ENCODE measurements at regions not wholly inside any gene's neighbourhood (a gene's known extent, or its start where the extent isn't known, plus 50 kb on each side); places are given as distances from the start of the nearest gene placed in this dataset.

DNA sequence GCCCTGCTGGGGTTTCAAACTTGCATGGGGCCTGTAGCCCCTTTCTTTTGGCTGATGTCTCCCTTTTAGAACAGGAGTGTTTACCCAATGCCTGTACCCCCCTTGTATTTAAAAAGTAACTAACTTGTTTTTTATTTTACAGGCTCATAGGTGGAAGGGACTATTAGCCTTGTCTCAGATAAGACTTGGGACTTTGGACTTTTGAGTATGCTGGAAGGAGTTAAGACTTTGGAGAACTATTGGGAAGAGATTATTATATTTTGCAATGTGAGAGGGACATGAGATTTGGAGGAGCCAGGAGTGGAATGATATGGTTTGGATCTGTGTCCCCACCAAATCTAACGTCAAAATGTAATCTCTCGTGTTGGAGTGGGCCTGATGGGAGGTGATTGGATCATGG is 314.9 kb upstream of the SP8 start:
- TF ChIP-seq CREB1 (IDR thresholded peaks at IDR 0.05; ENCODE audit: low read depth), result no peak
- no peak for TF ChIP-seq EP300 (IDR thresholded peaks at IDR 0.05; ENCODE audit: borderline replicate concordance)
- TF ChIP-seq TAF1 (IDR thresholded peaks at IDR 0.05; ENCODE audit: low read depth), result no peak
- no peak for TF ChIP-seq TEAD4 (IDR thresholded peaks at IDR 0.05)
- TF ChIP-seq ZBTB7A (IDR thresholded peaks at IDR 0.05; ENCODE audit: low read depth), result no peak
- TF ChIP-seq NFIC (IDR thresholded peaks at IDR 0.05), result no peak
- no peak for TF ChIP-seq YY1 (IDR thresholded peaks at IDR 0.05; ENCODE audit: low read depth)
- TF ChIP-seq CEBPB (IDR thresholded peaks at IDR 0.05), result no peak
- no peak for TF ChIP-seq REST (IDR thresholded peaks at IDR 0.05; ENCODE audit: low read depth)
- no peak for TF ChIP-seq TCF12 (IDR thresholded peaks at IDR 0.05; ENCODE audit: low read depth)
- no peak for TF ChIP-seq FOXM1 (IDR thresholded peaks at IDR 0.05; ENCODE audit: borderline replicate concordance, low read depth)

- TF ChIP-seq CREB1 (IDR thresholded peaks at IDR 0.05; ENCODE audit: low read depth), result no peak
- no peak for TF ChIP-seq TCF12 (IDR thresholded peaks at IDR 0.05; ENCODE audit: low read depth)
- TF ChIP-seq TAF1 (IDR thresholded peaks at IDR 0.05; ENCODE audit: low read depth), result no peak
- no peak for TF ChIP-seq ZBTB7A (IDR thresholded peaks at IDR 0.05; ENCODE audit: low read depth)
- TF ChIP-seq USF1 (IDR thresholded peaks at IDR 0.05), result no peak
- TF ChIP-seq, protein P1, sequence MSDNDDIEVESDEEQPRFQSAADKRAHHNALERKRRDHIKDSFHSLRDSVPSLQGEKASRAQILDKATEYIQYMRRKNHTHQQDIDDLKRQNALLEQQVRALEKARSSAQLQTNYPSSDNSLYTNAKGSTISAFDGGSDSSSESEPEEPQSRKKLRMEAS (IDR thresholded peaks at IDR 0.05), result no peak
- no peak for TF ChIP-seq TEAD4 (IDR thresholded peaks at IDR 0.05)
- TF ChIP-seq CEBPB (IDR thresholded peaks at IDR 0.05), result no peak
- TF ChIP-seq REST (IDR thresholded peaks at IDR 0.05; ENCODE audit: low read depth), result no peak
- TF ChIP-seq NFIC (IDR thresholded peaks at IDR 0.05), result no peak
- no peak for TF ChIP-seq YY1 (IDR thresholded peaks at IDR 0.05; ENCODE audit: low read depth)
- no peak for TF ChIP-seq EGR1 (IDR thresholded peaks at IDR 0.05)
- no peak for TF ChIP-seq FOXM1 (IDR thresholded peaks at IDR 0.05; ENCODE audit: borderline replicate concordance, low read depth)
Observed at GRCh38 chr7:21103426-21104123, 316.9 kb upstream of the SP8 start.

- TF ChIP-seq TCF12 (IDR thresholded peaks at IDR 0.05; ENCODE audit: low read depth) (no peak), EGR1 (IDR thresholded peaks at IDR 0.05) (no peak), ZBTB7A (IDR thresholded peaks at IDR 0.05; ENCODE audit: low read depth) (no peak), NFIC (IDR thresholded peaks at IDR 0.05) (no peak), TEAD4 (IDR thresholded peaks at IDR 0.05) (no peak), RAD21 (IDR thresholded peaks at IDR 0.05; ENCODE audit: low read depth) (no peak), USF1 (IDR thresholded peaks at IDR 0.05) (no peak), YY1 (IDR thresholded peaks at IDR 0.05; ENCODE audit: low read depth) (no peak), TAF1 (IDR thresholded peaks at IDR 0.05; ENCODE audit: low read depth) (no peak), CREB1 (IDR thresholded peaks at IDR 0.05; ENCODE audit: low read depth) (no peak), REST (IDR thresholded peaks at IDR 0.05; ENCODE audit: low read depth) (no peak), CEBPB (IDR thresholded peaks at IDR 0.05) (no peak), FOXM1 (IDR thresholded peaks at IDR 0.05; ENCODE audit: borderline replicate concordance, low read depth) (no peak), EP300 (IDR thresholded peaks at IDR 0.05; ENCODE audit: borderline replicate concordance) (no peak)
- TF ChIP-seq, protein P1 (IDR thresholded peaks at IDR 0.05), result no peak
Observed at GRCh38 chr7:21104124-21104500, 317.4 kb upstream of the SP8 start.

DNA sequence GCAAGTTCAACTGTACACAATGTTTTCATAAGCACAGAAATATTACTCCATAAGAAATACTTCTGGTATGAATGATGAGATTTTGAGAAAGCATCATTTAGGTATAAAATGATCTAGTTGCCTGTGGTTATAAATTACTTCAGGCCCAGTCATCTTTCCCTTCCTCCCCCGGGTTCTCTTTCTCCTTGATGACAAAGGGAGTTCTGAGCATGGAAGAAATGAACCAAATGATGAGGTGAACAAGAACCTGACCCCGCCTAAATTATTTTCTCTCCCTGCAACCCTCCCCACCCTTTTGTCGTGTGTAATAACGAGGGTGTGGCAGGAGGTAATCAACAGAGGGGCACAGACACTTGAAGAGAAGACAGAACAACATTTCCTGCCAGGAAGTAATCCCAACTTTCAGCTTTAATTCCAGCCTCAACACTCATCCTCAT is 319.6 kb upstream of the SP8 start:
- TF ChIP-seq CREB1 (IDR thresholded peaks at IDR 0.05; ENCODE audit: low read depth) (no peak), TCF12 (IDR thresholded peaks at IDR 0.05; ENCODE audit: low read depth) (no peak), REST (IDR thresholded peaks at IDR 0.05; ENCODE audit: low read depth) (no peak), EGR1 (IDR thresholded peaks at IDR 0.05) (no peak), EP300 (IDR thresholded peaks at IDR 0.05; ENCODE audit: borderline replicate concordance) (no peak), FOXM1 (IDR thresholded peaks at IDR 0.05; ENCODE audit: borderline replicate concordance, low read depth) (no peak), USF1 (IDR thresholded peaks at IDR 0.05) (no peak), TEAD4 (IDR thresholded peaks at IDR 0.05) (no peak), CEBPB (IDR thresholded peaks at IDR 0.05) (no peak), ZBTB7A (IDR thresholded peaks at IDR 0.05; ENCODE audit: low read depth) (no peak), YY1 (IDR thresholded peaks at IDR 0.05; ENCODE audit: low read depth) (no peak)
- TF ChIP-seq, protein P1 (IDR thresholded peaks at IDR 0.05), result no peak
